ENCODE measurements at regions not wholly inside any gene's neighbourhood (a gene's known extent, or its start where the extent isn't known, plus 50 kb on each side); places are given as distances from the start of the nearest gene placed in this dataset.

- no peak for FAIRE-seq
These were observed 230.8 kb downstream of the TSHZ3 start for GRCh38 chr19:31118287-31118955.

GRCh38 chr19:31114585-31114984, 234.7 kb downstream of the TSHZ3 start:
- no peak for FAIRE-seq

GRCh38 chr19:31113293-31113692, 235.9 kb downstream of the TSHZ3 start:
- FAIRE-seq, result no peak

DNA sequence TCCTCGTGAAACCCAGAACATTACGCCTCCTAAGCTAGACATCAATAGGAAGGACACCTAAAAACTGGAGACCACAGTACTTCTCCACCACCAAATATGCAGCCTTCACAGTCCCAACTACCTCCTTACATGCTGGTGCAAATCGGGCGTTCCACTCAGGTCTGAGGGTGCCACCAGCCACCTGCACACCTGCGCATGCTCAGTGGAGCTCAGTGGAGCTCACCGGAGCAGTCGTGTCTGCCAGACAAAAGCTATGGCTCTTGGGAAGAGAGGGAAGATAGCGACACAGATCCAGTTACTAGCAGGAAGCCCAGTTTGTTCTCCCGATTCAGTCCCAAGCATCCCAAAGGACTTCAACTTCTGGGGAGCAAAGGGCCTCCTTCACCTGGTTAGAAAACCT, 237.1 kb downstream of the TSHZ3 start:
- no peak for FAIRE-seq

DNA sequence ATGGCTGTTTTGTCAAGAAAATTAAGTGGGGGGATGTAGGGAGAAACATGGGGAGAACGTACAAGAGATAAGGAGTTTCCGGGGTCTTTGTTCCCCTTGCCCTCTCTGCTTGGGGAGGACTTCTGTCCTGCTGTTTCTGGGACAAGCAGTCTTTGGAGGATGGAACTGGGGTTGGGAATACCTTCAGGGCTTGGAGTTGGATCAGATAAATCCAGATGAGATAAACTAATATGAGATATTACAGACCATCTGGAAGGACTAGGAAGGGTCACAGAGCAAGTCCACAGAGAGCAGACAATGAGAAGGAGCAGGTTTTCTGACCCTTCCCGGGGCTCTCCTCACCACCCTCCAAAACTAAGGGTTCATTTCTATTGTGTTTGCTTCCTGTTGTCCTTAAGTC, 237.5 kb downstream of the TSHZ3 start:
- FAIRE-seq, result no peak

GRCh38 chr19:31110336-31110735, 238.9 kb downstream of the TSHZ3 start:
- FAIRE-seq, result no peak

GRCh38 chr19:31109636-31110035, 239.6 kb downstream of the TSHZ3 start:
- no peak for FAIRE-seq

DNA sequence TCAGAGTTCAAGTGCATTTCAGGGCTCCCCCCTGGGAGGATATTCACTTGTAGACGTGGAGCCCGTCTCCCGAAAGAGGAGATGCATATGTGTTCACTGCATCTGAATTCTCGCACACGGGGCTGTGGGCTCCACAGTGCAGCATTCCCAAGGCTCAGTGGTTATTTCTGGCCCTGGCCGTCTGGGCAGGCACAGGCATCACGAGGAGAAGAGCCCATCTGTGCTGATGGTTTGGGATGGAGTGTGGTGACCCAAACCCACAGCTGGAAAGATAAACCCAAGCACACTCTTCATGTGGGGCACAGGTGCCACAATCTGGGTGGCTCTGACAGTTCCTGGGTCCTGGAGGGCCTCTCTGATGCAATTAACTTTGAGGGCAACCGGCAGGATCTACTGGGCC, 242.1 kb downstream of the TSHZ3 start:
- no peak for FAIRE-seq

DNA sequence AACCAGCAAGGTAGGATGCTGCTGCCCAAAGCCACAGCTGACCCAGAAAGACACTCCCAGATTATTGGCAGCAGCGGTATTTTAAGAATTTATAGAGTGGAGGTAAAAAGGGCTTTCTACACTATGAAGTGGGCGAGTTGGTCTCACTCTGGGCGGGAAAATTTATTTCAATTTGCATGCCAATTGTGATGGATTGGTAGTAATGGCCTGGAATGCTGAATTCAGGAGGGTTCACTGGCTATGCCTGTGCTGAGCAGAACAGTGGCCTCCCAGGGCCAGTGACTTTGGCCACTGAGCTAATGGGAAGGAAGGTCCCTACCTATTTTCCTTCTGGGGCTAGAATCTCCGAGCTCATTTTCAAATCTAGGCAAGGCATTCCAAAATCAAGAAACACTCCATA, 243.5 kb downstream of the TSHZ3 start:
- no peak for FAIRE-seq

GRCh38 chr19:31104451-31104850, 244.8 kb downstream of the TSHZ3 start:
- FAIRE-seq, result no peak

DNA sequence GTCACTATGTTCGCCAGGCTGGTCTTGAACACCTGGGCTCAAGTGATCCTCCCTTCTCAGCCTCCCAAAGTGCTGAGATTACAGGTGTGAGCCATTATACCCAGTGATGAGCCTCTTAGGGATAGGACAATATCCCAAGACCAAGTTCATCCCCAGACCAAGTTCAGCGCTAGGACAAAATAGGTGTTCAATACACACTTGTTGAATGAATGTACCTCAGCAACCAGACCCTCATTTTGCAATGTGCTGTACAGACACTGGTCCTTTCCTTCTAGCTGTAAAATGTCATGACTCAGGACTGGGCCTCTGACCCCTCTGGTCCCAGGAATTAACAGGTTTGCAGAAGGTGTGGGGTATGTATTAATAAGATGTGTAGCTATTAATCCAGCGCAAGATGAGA, 246.0 kb downstream of the TSHZ3 start:
- no peak for FAIRE-seq

DNA sequence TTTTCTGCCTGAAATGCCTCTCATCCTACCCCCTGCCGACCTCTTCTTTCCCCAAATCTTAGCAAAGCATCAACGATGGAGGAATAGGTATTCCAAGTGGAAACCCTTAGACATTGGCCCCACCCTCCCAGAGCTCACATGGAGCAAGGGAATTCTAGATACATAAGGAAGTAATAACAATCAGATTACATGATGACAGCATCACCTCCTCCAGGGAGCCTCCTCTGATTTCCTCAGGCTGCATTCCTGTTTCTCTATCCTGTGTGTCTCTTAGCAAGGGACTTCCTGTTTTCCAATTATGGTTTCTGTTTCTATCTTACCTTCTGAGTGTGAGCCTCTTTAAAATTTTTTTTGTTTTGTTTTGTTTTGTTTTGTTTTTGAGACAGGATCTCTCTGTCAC, 246.6 kb downstream of the TSHZ3 start:
- FAIRE-seq, result no peak

DNA sequence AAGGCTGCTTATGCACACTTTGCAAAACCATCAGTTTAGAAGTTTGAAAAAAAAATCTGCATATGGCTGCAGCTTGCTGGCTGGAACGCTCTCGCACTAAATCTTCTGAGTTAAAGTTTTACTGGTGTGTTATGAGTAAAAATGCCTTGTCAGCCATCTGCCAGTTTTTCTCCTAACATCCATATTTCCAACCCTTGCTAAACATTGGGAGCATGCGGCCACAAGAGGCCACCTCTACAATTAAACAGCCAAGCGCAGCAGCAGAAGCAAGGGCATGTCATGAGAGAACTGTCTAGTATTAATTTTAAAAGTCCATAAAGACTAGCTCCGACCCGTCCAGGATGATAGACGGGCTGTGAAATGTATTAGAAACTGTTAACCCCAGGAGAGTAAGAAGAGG, 248.3 kb downstream of the TSHZ3 start:
- FAIRE-seq, result no peak

DNA sequence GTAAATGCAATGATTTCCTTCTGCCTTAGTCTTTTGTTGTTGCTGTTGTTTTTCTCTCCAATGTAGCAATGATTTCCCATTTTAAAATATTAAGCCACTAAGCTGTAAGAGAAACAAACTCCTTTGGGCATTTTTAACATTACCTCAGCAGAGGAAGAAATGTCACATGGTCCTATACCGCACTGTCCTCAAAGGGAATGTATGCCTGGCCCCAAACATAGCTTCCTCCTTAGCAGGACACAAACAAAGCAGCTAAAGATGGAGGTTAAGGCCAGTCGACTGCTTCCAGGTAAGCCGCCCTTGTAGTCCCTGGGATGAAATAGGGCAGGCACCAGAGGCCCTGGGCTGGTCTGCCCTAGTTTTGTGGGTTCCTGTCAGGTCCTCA, 249.0 kb downstream of the TSHZ3 start:
- FAIRE-seq, result no peak

GRCh38 chr19:31099515-31100205, 249.6 kb downstream of the TSHZ3 start:
- no peak for FAIRE-seq

- no peak for FAIRE-seq
These were observed 250.4 kb downstream of the TSHZ3 start for GRCh38 chr19:31098836-31099235.

DNA sequence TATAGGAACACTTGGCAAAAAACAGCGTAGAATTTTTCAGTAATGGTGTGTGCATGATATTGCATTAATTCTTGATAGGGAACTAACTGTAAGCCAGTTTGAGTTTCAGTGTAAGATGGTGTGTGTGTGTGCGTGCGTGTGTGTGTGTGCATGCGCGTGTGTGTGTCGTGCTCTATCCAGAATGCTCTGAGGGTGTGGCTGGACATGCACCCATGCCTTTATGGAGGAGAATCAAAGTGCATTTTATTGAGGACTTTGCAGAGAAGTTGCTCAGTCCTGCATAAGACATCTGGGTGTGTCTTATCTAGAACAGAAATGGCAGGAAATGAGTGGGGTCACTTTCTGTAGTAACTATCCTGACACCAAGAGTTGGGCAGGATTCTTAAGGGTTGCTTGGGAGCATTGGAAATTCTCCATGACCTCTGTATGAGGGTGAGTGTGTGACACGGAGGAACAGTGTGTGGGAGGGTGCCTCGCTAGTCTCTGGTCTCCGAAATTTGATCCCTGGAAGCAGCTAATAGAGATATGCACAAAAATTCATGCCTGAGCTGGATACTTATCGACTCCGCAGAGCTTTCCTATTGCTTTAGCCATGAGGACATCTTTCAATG, 252.2 kb downstream of the TSHZ3 start:
- FAIRE-seq, result no peak

DNA sequence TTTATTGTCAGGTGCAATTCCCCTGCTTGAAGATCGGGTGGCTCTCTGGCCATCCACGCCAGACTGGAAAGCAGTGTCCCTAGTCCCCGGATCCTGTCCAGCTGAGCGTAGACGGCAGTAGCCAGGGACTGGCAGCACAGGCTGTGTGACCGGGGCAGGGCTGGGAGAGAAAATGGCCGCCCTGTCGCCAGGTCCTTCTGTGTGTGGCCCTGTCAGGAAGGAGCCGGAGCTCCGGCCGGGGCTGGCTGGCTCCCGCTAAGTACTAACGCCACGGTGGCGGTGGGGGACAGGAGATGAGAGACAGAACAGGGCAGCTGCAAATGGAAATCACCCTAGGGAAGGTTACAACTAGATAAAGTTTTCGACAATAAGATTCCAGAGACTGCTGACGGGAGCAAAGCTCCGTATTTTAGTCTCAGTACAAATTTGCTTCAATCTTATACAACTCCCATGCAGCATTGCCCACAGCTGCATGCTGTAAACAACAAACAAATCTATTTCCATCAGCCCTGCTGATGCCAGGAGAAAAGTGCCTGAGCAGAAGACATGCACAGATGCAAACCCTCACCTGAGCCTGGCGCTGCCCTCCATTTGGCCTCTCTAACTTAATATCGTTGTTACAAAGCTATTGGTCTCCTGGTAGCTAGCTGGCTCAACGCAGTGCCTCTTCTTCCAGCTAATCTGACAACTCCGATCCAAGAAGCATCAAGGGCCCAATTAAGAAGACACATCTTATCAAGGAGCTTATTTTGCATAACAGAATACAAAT, 253.0 kb downstream of the TSHZ3 start:
- FAIRE-seq, result no peak

- FAIRE-seq, result no peak
These were observed 254.0 kb downstream of the TSHZ3 start for GRCh38 chr19:31095100-31095804.

GRCh38 chr19:31092274-31092673, 257.0 kb downstream of the TSHZ3 start:
- no peak for FAIRE-seq

DNA sequence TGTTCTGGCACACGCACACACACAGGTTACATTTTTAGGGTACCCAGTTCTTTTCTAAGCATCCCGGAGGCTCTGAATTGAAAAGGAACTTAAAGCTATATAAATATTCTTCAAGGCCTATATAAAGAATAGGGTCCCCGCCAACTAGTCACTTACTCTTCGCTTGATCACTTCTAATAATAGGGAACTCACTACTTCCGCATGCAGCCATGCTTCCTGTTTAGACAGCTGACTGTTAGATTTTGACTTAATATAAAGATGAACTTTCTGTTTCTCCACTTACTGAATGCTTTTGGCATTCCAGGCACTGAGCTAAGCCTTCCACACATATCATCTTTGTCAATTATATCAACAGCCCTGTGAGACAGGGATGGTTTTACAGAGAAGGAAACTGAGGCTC, 259.6 kb downstream of the TSHZ3 start:
- no peak for FAIRE-seq

GRCh38 chr19:31085125-31085524, 264.1 kb downstream of the TSHZ3 start:
- FAIRE-seq, result no peak

DNA sequence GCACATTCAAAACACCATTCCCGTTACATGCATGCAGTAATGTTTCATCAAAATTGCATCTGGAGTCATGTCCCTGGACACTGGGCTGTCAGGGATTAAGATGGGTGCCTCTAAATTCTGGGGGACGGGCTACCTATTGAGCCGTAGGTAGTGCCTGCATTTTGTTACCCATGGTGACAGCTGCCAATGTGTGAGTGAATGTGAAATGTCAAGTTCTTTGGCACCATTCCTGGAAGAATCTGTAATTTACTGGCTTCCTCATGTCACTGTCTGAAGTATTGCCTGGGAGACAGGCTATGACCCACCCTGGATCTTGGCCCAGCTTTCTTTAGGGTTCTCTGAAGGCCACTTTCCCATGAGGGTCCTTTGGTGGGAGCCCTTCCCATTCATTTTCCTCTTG, 266.1 kb downstream of the TSHZ3 start:
- FAIRE-seq, result no peak

Measured in A204.1 (cell line).